ENCODE measurements at regions not wholly inside any gene's neighbourhood (a gene's known extent, or its start where the extent isn't known, plus 50 kb on each side); places are given as distances from the start of the nearest gene placed in this dataset.

- no peaks in the 10 kb centered on the region for H3K36me3 ChIP-seq (ENCODE audit: control insufficient read depth, insufficient read depth, low read length)
- DNase-seq (ENCODE audit: low read depth) (no peak), FAIRE-seq (peak; percentile 66)
- H3K4me3 ChIP-seq (ENCODE audit: low read depth, low read length), result no peak overlapping the region
- TF ChIP-seq CTCF (IDR thresholded peaks at IDR 0.05; ENCODE audit: insufficient read depth, low read length, severe bottlenecking), result no peak
- no peaks in the 10 kb centered on the region for H3K27me3 ChIP-seq (ENCODE audit: control insufficient read depth, insufficient read depth, low read length)
Measured at GRCh38 chr18:10402871-10403559, 51.4 kb upstream of the APCDD1 start.

DNA sequence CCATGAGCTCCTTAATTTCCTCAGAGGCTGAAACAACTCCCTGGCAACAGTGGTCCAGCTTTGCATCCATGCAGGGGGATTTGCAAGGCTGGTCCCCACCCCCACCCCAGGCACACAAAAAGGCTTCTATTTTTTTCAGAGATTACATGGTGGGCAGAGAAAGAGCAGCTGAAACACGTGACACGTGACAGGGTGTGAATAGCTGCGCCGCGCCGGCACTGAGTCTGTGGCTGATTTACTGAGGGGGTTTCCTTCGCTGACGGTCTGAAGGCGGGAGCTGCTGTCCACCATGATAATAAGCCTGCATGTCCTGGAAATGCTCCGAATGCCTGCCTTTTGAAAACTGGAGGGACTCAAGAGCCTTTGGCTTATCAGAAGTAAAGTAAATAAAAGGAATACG, 50.7 kb upstream of the APCDD1 start:
- no peak for DNase-seq (ENCODE audit: low read depth)
- FAIRE-seq, result no peak
- no peak overlapping the region for H3K4me3 ChIP-seq (ENCODE audit: low read depth, low read length)
- no peaks in the 10 kb centered on the region for H3K36me3 ChIP-seq (ENCODE audit: control insufficient read depth, insufficient read depth, low read length)
- no peak for TF ChIP-seq CTCF (IDR thresholded peaks at IDR 0.05; ENCODE audit: insufficient read depth, low read length, severe bottlenecking)
- H3K27me3 ChIP-seq (ENCODE audit: control insufficient read depth, insufficient read depth, low read length), result no peaks in the 10 kb centered on the region

DNA sequence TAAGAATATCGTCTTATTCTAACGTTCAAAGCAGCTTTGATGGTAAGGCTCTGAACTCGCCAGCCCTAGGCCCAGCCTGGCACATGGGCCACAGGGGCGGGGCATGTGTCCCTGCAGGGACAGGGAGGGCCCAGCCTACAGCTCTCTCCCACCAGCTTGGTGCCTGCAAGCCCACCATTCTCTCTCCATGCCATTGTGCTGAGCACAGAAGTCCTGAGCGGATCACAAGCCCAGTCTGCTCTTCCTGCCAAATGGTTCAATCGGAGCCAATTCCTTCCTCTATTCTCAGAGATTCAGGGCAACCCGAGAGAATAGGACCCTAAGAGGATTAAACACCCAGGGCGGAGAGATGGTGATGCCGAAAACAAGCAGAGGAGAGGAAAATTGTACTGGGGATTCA, 50.3 kb upstream of the APCDD1 start:
- Histone ChIP-seq H3K4me3 (ENCODE audit: low read depth, low read length) (no peak overlapping the region), H3K27me3 (ENCODE audit: control insufficient read depth, insufficient read depth, low read length) (no peaks in the 10 kb centered on the region), H3K36me3 (ENCODE audit: control insufficient read depth, insufficient read depth, low read length) (no peaks in the 10 kb centered on the region)
- no peak for FAIRE-seq
- no peak for DNase-seq (ENCODE audit: low read depth)
- no peak for TF ChIP-seq CTCF (IDR thresholded peaks at IDR 0.05; ENCODE audit: insufficient read depth, low read length, severe bottlenecking)

All from bronchial epithelial cell (primary cell).